Kasumi-1 (cell line): ENCODE measurements at regions not wholly inside any gene's neighbourhood (a gene's known extent, or its start where the extent isn't known, plus 50 kb on each side); places are given as distances from the start of the nearest gene placed in this dataset.
"Not testable (repeated sequence)": the region's sequence is repeated elsewhere in the genome, so short reads cannot be mapped to it uniquely, and the experiment has no call there.

ENCODE experiments used
- DNase-seq, 2 experiments: peaks; one replicate each; lab custom pipeline; 2025; lab: John Stamatoyannopoulos, UW

DNA sequence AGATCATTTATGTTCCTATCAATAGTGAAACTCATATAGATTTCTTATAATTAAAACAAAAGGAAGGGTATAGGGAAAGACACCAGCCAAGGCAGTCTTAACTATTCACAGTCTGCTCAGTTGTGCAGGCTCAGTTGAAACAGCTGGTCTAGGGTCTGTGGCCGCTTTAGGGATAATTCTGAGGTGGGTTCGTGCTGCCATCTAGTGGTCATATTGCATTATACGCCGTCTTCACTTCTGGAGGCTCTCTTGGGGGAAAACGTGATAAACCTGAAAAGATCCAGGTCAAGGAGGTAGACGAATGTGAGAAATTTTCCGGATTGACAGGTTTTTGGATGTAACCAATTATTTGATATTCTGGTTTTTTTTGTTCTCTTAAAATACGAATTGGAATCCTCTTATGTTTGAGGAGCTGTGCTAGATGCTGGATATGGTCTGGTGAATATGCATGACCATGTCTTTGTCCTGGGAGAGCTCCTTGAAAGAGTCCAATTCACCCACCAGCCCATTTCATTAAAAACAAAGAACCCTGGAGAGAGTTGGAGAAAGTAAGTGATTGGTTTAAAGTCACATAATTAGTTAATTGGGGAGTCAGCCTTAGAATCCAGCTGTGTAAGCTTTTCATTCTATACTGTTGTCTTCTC, 492.4 kb downstream of the PLCL1 start:
- peak; percentile 75 to 87 for DNase-seq

GRCh38 chr2:198293281-198293680, 488.9 kb downstream of the PLCL1 start:
- no peak for DNase-seq

- DNase-seq, result no peak
Measured at GRCh38 chr2:198289811-198290210, 485.4 kb downstream of the PLCL1 start.

DNA sequence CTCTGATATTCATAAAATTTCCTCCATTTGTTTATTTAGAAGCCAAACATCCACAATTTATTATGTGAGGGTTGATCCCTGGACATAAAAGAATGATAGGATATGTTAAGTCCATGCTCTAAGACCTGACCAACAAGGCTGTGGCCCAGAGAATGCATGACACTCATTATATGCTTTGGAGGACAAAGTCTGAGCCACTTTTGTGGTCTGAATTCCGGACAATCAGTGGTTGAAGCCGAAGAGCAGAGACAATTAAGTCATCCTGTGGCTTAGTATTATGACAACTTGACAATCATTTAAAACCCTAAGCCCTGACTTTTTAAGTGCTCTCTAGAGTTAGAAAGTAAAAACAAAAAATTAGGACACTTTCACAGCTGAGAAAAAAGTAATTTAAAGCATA, 483.3 kb downstream of the PLCL1 start:
- no peak for DNase-seq

DNA sequence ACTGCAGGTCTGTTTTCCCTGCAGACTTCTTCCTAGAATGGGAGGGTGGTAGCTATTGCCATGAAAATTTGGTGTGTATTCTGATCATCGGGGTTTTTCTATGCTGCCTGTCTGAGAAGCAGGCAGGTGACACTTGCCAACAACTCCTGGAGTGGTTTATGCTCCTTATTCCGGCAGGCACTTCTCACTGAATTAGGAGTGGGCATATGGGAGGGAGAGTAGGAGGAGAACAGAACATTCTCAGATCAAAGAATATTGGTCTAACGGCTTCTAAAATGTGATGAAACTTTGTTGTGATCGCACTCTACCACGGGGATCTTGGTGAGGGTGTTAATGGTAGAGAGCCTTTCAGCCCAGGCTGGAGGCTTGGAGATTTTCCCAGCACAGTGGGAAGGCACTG, 480.8 kb downstream of the PLCL1 start:
- DNase-seq, result no peak

- no peak for DNase-seq
Measured at GRCh38 chr2:198283146-198283545, 478.8 kb downstream of the PLCL1 start.

DNA sequence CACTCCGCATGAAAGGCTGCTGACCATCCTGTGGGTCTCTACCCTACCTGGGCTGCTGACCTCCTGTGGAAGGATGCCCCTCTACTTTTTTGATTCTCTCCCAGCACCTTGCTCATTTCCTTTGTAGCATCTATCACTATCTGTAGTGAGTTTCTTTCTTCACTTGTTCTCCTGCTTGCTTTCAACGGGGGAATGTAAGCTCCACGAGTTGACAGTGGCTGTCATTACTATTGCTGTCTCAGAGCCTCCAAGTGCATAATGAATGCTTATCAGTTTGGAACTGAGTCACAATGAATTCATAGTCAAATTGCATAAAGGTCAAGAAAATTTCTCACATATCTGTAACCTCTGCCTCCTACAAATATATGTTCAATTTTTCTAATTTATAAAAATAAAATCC, 477.7 kb downstream of the PLCL1 start:
- DNase-seq, result no peak

DNA sequence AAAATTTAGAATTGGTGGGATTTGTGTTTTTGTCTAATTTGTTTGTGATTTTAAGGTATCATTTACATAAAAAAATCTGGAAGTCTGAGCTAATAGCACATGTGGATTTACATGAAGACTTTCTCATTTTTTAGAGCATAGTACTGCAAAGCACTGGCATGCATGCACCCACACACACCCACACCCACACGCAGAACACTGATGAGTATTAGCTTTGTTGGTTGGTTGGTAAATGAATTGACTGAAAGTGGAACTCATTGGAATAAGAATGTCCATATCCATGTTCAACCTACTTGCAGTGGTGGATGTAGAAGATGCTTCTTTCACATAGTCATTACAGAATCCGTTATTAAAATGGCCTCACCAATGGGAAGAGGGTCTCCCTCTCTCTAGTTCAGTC, 475.8 kb downstream of the PLCL1 start:
- DNase-seq, result no peak

GRCh38 chr2:198279026-198279425, 474.6 kb downstream of the PLCL1 start:
- DNase-seq, result no peak

- DNase-seq, result no peak
Measured at GRCh38 chr2:198277181-198277580, 472.8 kb downstream of the PLCL1 start.

- no peak for DNase-seq
Measured at GRCh38 chr2:198273660-198274059, 469.3 kb downstream of the PLCL1 start.

GRCh38 chr2:198270157-198270556, 465.8 kb downstream of the PLCL1 start:
- not testable (repeated sequence) for DNase-seq

DNA sequence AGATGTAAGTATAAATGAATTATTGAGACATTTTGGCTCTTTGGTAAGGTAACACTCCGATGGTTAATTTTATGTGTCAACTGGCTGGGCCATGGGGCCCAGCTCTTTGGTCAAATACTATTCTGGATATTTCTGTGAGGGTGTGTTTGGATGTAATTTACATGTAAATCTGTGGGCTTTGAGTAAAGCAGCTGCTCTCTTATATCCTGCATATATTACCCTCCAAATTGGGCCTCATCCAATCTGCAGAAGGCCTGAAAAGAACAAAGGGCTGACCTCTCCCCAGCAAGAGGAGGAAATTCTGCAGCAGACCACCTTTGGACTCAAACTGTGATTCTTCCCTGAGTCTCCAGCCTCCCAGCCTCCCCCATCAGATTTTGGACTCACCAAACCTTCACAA, 464.1 kb downstream of the PLCL1 start:
- no peak for DNase-seq

DNA sequence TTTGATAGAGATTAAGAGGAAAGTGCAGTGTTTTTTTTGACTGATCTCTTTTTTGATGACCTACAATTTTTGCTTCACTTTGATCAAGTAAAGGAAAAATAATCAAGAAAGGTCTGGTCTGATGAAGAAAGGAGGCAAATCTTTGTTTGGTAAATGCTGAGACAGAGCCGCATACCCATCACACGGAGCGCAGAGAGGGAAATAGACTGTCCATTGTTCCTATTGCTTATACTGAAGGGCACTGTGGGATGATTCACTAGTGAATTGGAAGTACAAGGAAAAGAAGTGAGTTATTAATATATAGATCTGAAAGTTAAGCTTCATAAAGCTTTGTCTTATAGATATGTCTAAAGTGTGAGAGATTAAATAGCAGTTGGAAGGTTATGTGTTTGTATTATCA, 455.1 kb downstream of the PLCL1 start:
- DNase-seq, result no peak

DNA sequence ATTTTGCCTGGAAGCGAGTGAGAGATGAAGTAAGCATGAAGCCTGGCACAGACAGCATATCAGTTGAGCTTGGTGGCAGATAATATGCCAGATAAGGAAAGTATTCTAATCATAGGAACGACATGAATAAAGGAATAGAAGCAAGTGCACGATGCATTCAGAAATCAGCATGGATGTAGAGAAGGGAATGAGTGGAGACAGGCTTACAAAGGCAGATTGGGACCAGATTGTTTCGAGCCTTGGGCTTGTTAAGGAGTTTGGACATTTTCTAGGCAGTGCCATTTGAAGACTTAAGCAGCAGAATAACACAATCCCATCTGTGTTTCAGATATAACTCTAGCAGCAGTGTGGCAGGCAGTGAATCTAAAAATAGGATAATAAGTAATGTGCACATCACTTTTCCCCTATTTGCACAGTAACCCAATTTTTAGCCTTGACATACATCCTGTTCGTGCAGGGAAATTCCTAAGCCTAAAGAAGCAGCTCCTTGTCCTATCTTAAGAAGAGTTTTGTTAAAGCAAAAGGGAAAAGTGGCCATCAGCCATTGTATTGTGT, 450.2 kb downstream of the PLCL1 start:
- no peak for DNase-seq

DNA sequence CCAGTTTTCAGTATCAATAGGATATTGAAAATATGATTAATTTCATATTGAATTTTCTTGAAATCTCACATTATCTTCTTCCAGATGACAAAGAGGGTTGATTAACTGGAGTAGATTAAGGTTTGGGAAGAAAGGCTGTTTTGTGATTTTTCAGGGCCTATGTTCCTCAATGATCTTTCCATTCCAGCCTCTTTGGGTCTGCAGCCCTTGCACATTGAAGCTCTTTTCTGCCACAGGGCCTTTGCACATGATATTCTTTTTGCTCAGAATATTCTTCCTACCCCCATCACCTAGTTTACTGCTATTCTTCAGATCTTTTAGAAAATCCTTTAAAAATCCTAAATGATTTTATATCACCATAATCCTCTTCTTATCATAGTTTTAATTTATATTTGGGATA, 449.6 kb downstream of the PLCL1 start:
- no peak for DNase-seq

GRCh38 chr2:198252472-198252871, 448.1 kb downstream of the PLCL1 start:
- no peak for DNase-seq

GRCh38 chr2:198242093-198242492, 437.7 kb downstream of the PLCL1 start:
- DNase-seq, result no peak

DNA sequence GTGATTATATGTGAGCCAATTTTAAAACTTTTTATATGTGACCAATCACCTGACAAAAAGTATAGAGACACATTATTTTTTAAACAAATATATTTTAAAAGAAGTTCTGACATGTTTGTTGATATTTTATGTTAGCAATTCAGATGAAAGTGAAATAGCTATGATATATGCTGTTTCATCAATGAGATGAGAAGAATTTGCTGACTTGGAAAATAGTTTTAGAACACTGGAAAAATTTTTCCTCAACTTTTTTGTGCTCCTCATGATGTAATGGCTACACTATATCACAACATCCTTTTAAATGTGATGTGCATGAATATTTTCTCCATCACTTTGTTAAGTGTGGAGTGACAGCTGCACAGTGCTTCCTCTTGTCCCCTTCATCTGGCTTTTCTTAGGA, 434.0 kb downstream of the PLCL1 start:
- DNase-seq, result no peak

DNA sequence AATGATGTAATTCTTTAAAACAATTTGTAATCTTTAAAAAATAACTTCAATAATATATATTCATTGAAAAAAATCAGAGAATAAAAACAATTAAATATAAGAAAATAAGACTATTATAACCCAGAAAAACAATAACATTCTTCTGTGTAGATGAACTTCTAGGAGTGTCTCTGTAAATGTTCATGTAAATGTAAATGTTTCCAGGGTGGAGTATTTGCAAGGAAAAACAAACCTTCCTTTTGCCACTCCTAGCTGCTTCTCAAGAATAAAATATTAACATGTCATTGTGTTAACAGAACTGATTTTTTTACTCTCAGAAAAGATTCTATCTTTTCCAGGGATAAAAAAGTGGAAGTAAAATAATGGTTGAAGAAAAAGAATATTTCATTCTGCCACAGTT, 431.9 kb downstream of the PLCL1 start:
- no peak for DNase-seq

- DNase-seq, result no peak
Measured at GRCh38 chr2:198232281-198232680, 427.9 kb downstream of the PLCL1 start.

- DNase-seq, result no peak
Measured at GRCh38 chr2:198231562-198231961, 427.2 kb downstream of the PLCL1 start.

DNA sequence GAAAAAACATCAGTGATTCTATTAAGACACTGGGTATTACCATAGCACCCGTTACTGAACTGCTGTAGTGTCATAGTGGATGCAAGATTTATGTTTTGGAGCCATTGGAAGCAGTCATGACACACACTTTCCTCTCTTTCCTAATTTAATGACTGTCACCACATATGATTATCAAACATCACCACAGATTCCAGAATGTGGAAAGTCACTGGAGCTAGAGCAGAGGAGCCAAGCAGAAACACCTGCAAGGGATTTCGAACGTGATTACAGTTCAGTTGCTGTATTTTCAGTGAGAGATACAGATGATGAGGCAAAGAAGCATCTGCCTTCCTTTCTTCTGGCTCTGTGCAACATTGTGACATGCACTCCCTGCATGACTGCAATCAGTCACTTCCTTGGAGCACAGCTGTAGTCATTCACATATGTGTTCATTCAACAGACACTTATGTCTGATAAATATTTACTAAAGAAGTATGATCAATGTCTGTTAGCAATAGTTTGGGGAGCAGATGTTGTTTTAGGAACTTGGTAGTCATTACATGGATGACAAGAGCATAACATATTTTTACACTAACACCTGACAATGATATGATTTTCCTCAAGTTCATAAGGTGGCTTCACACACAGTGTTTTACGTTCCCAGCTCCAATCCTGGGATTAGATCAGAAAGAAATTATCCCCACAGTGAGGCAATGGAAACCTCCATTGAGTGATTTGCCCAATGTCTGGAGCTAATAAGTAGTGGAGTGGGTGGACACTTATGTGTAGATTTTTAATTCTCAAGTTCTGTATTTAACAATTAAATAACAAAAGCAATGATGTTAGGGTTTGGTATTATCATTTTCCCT, 416.6 kb downstream of the PLCL1 start:
- DNase-seq, result no peak
